Epithelial cell of esophagus (primary cell): ENCODE measurements at regions not wholly inside any gene's neighbourhood (a gene's known extent, or its start where the extent isn't known, plus 50 kb on each side); places are given as distances from the start of the nearest gene placed in this dataset.

ENCODE experiments used
- DNase-seq: peaks from one replicate; pipeline ENCODE4 v3.0.0; 2010; ENCODE audit warnings: low read depth
- H3K4me3 ChIP-seq: 2 replicates; pipeline ENCODE4 v1.5.1; 2011; ENCODE audit warnings: mild to moderate bottlenecking, low read length, control low read depth
- CTCF ChIP-seq: IDR thresholded peaks from 2 replicates; pipeline ENCODE4 v1.5.1; 2011; ENCODE audit warnings: low read depth, mild to moderate bottlenecking, low read length, control low read depth, inconsistent platforms; ENCODE audit not compliant: insufficient read depth; ENCODE audit errors: missing control alignments

GRCh38 chr12:67370979-67371378, 101.8 kb downstream of the CAND1 start:
- no peak for TF ChIP-seq CTCF
- no peak for DNase-seq
- H3K4me3 ChIP-seq: no peak overlapping the region

GRCh38 chr12:67377021-67377420, 107.9 kb downstream of the CAND1 start:
- peak; percentile 79 for DNase-seq
- TF ChIP-seq CTCF: no peak
- no peak overlapping the region for H3K4me3 ChIP-seq

GRCh38 chr12:67377541-67377940, 108.4 kb downstream of the CAND1 start:
- no peak for TF ChIP-seq CTCF
- H3K4me3 ChIP-seq: no peak overlapping the region
- peak; percentile 96 for DNase-seq

GRCh38 chr12:67382241-67382871, 113.2 kb downstream of the CAND1 start:
- no peak overlapping the region for H3K4me3 ChIP-seq
- TF ChIP-seq CTCF: no peak
- no peak for DNase-seq

- no peak for DNase-seq
- no peak overlapping the region for H3K4me3 ChIP-seq
- TF ChIP-seq CTCF: no peak
Measured at GRCh38 chr12:67386869-67387565, 117.9 kb downstream of the CAND1 start.

- H3K4me3 ChIP-seq: no peak overlapping the region
- peak; percentile 33 for TF ChIP-seq CTCF
- DNase-seq: peak; percentile 15
Measured at GRCh38 chr12:67388331-67389138, 119.4 kb downstream of the CAND1 start.
